Mesenchymal stem cell (in vitro differentiated cells and primary cell): ENCODE measurements at regions not wholly inside any gene's neighbourhood (a gene's known extent, or its start where the extent isn't known, plus 50 kb on each side); places are given as distances from the start of the nearest gene placed in this dataset.
"Not testable (repeated sequence)": the region's sequence is repeated elsewhere in the genome, so short reads cannot be mapped to it uniquely, and the experiment has no call there.

ENCODE experiments used
- DNase-seq: peaks from one replicate; pipeline ENCODE4 v3.0.0-alpha.2; 2013
- H2AFZ ChIP-seq: one replicate; pipeline ENCODE4 v1.6.1; 2013; ENCODE audit warnings: low read depth, mild to moderate bottlenecking, control low read depth, inconsistent platforms, low read length, moderate library complexity
- H2AK5ac ChIP-seq: 2 replicates; pipeline ENCODE4 v1.6.1; 2013; ENCODE audit warnings: low read length, moderate library complexity, mild to moderate bottlenecking, inconsistent platforms; ENCODE audit not compliant: severe bottlenecking
- H2BK120ac ChIP-seq: one replicate; pipeline ENCODE4 v1.6.1; 2013; ENCODE audit warnings: low read depth, mild to moderate bottlenecking, inconsistent platforms, low read length, moderate library complexity
- H2BK12ac ChIP-seq, 2 experiments: one replicate each; pipeline ENCODE4 v1.6.1; 2013; ENCODE audit warnings: inconsistent platforms in 2 of 2, low read length in 2 of 2, mild to moderate bottlenecking in 2 of 2, moderate library complexity in 2 of 2, control low read depth in 1 of 2
- H2BK15ac ChIP-seq: one replicate; pipeline ENCODE4 v1.6.1; 2013; ENCODE audit warnings: mild to moderate bottlenecking, low read depth, inconsistent platforms; ENCODE audit not compliant: poor library complexity, severe bottlenecking
- H2BK5ac ChIP-seq: 2 replicates; pipeline ENCODE4 v1.6.1; 2013; ENCODE audit warnings: low read depth, mild to moderate bottlenecking, low read length, control low read depth, inconsistent platforms; ENCODE audit not compliant: poor library complexity, severe bottlenecking
- H3K14ac ChIP-seq, 2 experiments: one replicate each; pipeline ENCODE4 v1.6.1; 2013; ENCODE audit warnings: inconsistent platforms in 2 of 2, low read length in 2 of 2, control low read depth in 1 of 2, mild to moderate bottlenecking in 1 of 2, moderate library complexity in 1 of 2
- H3K18ac ChIP-seq, 2 experiments: one replicate each; pipeline ENCODE4 v1.6.1; 2013; ENCODE audit warnings: inconsistent platforms in 2 of 2, low read length in 2 of 2, control low read depth in 1 of 2, low read depth in 1 of 2, mild to moderate bottlenecking in 1 of 2
- H3K23ac ChIP-seq, 2 experiments: one replicate each; pipeline ENCODE4 v1.6.1; 2013; ENCODE audit warnings: inconsistent platforms in 2 of 2, low read length in 2 of 2, mild to moderate bottlenecking in 2 of 2, moderate library complexity in 2 of 2, control low read depth in 1 of 2
- H3K27ac ChIP-seq: 2 replicates; pipeline ENCODE4 v1.5.1; 2013; ENCODE audit warnings: mild to moderate bottlenecking, moderate library complexity, low read length, control low read depth, inconsistent platforms; ENCODE audit not compliant: poor library complexity, severe bottlenecking
- H3K27me3 ChIP-seq, 2 experiments: 2 replicates each; pipeline versions ENCODE4 v1.6.1 to v1.7.0; 2013; ENCODE audit warnings: low read length in 2 of 2, mild to moderate bottlenecking in 2 of 2, moderate library complexity in 2 of 2, control low read depth in 1 of 2, inconsistent platforms in 1 of 2; ENCODE audit not compliant: control insufficient read depth in 1 of 2, insufficient read depth in 1 of 2
- H3K36me3 ChIP-seq, 2 experiments: 2 replicates each; pipeline versions ENCODE4 v1.6.1 to v1.7.0; 2013; ENCODE audit warnings: low read length in 2 of 2, control low read depth in 1 of 2, inconsistent platforms in 1 of 2, low read depth in 1 of 2, mild to moderate bottlenecking in 1 of 2; ENCODE audit not compliant: insufficient read depth in 2 of 2, control insufficient read depth in 1 of 2
- H3K4ac ChIP-seq, 2 experiments: one replicate each; pipeline ENCODE4 v1.6.1; 2013; ENCODE audit warnings: inconsistent platforms in 2 of 2, low read length in 2 of 2, mild to moderate bottlenecking in 2 of 2, moderate library complexity in 2 of 2, control low read depth in 1 of 2, low read depth in 1 of 2
- H3K4me1 ChIP-seq: 2 replicates; pipeline ENCODE4 v1.6.1; 2013; ENCODE audit warnings: low read depth, low read length, control low read depth; ENCODE audit not compliant: control insufficient read depth, insufficient read depth
- H3K4me2 ChIP-seq: 2 replicates; pipeline ENCODE4 v1.6.1; 2013; ENCODE audit warnings: low read length, mild to moderate bottlenecking, inconsistent platforms; ENCODE audit not compliant: poor library complexity, severe bottlenecking
- H3K4me3 ChIP-seq, 2 experiments: 2 replicates each; pipeline versions ENCODE4 v1.5.1 to v1.7.0; 2013; ENCODE audit warnings: low read length in 2 of 2, mild to moderate bottlenecking in 2 of 2, control low read depth in 1 of 2, low read depth in 1 of 2; ENCODE audit not compliant: insufficient read depth in 1 of 2
- H3K79me1 ChIP-seq: replicated peaks from 2 replicates; pipeline ENCODE4 v1.6.1; 2013; ENCODE audit warnings: mild to moderate bottlenecking, control low read depth, low read length, inconsistent platforms; ENCODE audit not compliant: poor library complexity, severe bottlenecking
- H3K9ac ChIP-seq: 2 replicates; pipeline ENCODE4 v1.7.0; 2013; ENCODE audit warnings: mild to moderate bottlenecking, low read length, moderate library complexity
- H3K9me3 ChIP-seq: 2 replicates; pipeline ENCODE4 v1.7.0; 2013; ENCODE audit warnings: mild to moderate bottlenecking, low read length; ENCODE audit not compliant: control insufficient read depth
- H4K8ac ChIP-seq: one replicate; pipeline ENCODE4 v1.6.1; 2013; ENCODE audit warnings: inconsistent platforms, mild to moderate bottlenecking, low read length, moderate library complexity
- H4K91ac ChIP-seq: one replicate; pipeline ENCODE4 v1.6.1; 2013; ENCODE audit warnings: mild to moderate bottlenecking, low read length, inconsistent platforms
- WGBS: methylation state at CpG from one replicate; pipeline ENCODE4 v1.1.7; 2013; ENCODE audit warnings: mixed read lengths; 5-methylcytosine and 5-hydroxymethylcytosine counted together

- not testable (repeated sequence) for H2BK120ac ChIP-seq, H3K23ac ChIP-seq, H2BK15ac ChIP-seq, H4K8ac ChIP-seq, H3K27ac ChIP-seq, H3K4me3 ChIP-seq, H3K4me2 ChIP-seq, H3K36me3 ChIP-seq, H4K91ac ChIP-seq, H3K79me1 ChIP-seq, H2BK5ac ChIP-seq, H3K18ac ChIP-seq, H3K14ac ChIP-seq, H3K9me3 ChIP-seq, H2AK5ac ChIP-seq, H2BK12ac ChIP-seq, H3K4ac ChIP-seq, H3K4me1 ChIP-seq, H2AFZ ChIP-seq, DNase-seq, H3K9ac ChIP-seq
- peaks cover 4 to 29% of the 10 kb centered on the region in 2 experiments for H3K27me3 ChIP-seq
- WGBS, result no CpG with 5 or more reads among the region's 2 CpGs
Measured at GRCh38 chr10:44246287-44246686, 138.6 kb downstream of the CXCL12 start.

- Histone ChIP-seq H2BK5ac (no peak overlapping the region), H3K18ac (no peak overlapping the region), H2BK12ac (no peak overlapping the region), H2AK5ac (no peak overlapping the region), H3K27me3 (peaks cover 4 to 23% of the 10 kb centered on the region in 2 experiments), H2AFZ (no peak overlapping the region), H3K9ac (no peak overlapping the region), H3K4me3 (no peak overlapping the region), H3K4me1 (no peaks in the 10 kb centered on the region), H2BK15ac (no peak overlapping the region), H3K27ac (no peak overlapping the region), H3K4ac (no peak overlapping the region), H4K8ac (no peak overlapping the region), H3K23ac (no peak overlapping the region), H4K91ac (no peak overlapping the region), H2BK120ac (no peak overlapping the region), H3K79me1 (no peaks in the 10 kb centered on the region), H3K36me3 (no peaks in the 10 kb centered on the region), H3K9me3 (peaks cover 3% of the 10 kb centered on the region), H3K14ac (no peak overlapping the region), H3K4me2 (no peak overlapping the region)
- WGBS, result no CpG with 5 or more reads among the region's 1 CpG
- peak; percentile 42 for DNase-seq
Measured at GRCh38 chr10:44245601-44245938, 139.3 kb downstream of the CXCL12 start.

- Histone ChIP-seq H2BK15ac (no peak overlapping the region), H2BK5ac (no peak overlapping the region), H3K4ac (no peak overlapping the region), H3K9ac (no peak overlapping the region), H4K91ac (no peak overlapping the region), H3K4me1 (no peaks in the 10 kb centered on the region), H3K14ac (no peak overlapping the region), H3K4me2 (no peak overlapping the region), H2AFZ (no peak overlapping the region), H3K18ac (no peak overlapping the region), H3K23ac (no peak overlapping the region), H3K27ac (no peak overlapping the region), H4K8ac (no peak overlapping the region), H3K79me1 (no peaks in the 10 kb centered on the region), H3K27me3 (peaks cover 4 to 23% of the 10 kb centered on the region in 2 experiments), H3K4me3 (no peak overlapping the region), H2BK12ac (no peak overlapping the region), H2AK5ac (no peak overlapping the region), H3K36me3 (no peaks in the 10 kb centered on the region), H3K9me3 (peaks cover 3% of the 10 kb centered on the region), H2BK120ac (no peak overlapping the region)
- no peak for DNase-seq
- 90% methylated on average over 8 of the region's 9 CpGs for WGBS
Measured at GRCh38 chr10:44244745-44245600, 139.9 kb downstream of the CXCL12 start.

- Histone ChIP-seq H2AK5ac (no peak overlapping the region), H4K8ac (no peak overlapping the region), H4K91ac (no peak overlapping the region), H3K4me2 (no peak overlapping the region), H3K4ac (no peak overlapping the region), H3K14ac (no peak overlapping the region), H3K4me3 (no peak overlapping the region), H3K23ac (no peak overlapping the region), H3K36me3 (no peaks in the 10 kb centered on the region), H3K4me1 (no peaks in the 10 kb centered on the region), H2BK5ac (no peak overlapping the region), H3K27me3 (peaks cover 4 to 18% of the 10 kb centered on the region in 2 experiments), H2BK15ac (no peak overlapping the region), H3K79me1 (no peaks in the 10 kb centered on the region), H3K27ac (no peak overlapping the region), H2BK120ac (no peak overlapping the region), H3K9me3 (peaks cover 3% of the 10 kb centered on the region), H2AFZ (no peak overlapping the region), H3K18ac (no peak overlapping the region), H2BK12ac (no peak overlapping the region), H3K9ac (no peak overlapping the region)
- WGBS, result 73% methylated on average over 4 of the region's 7 CpGs
- DNase-seq, result no peak
Measured at GRCh38 chr10:44243851-44244510, 140.9 kb downstream of the CXCL12 start.
